ENCODE measurements at regions not wholly inside any gene's neighbourhood (a gene's known extent, or its start where the extent isn't known, plus 50 kb on each side); places are given as distances from the start of the nearest gene placed in this dataset.

DNA sequence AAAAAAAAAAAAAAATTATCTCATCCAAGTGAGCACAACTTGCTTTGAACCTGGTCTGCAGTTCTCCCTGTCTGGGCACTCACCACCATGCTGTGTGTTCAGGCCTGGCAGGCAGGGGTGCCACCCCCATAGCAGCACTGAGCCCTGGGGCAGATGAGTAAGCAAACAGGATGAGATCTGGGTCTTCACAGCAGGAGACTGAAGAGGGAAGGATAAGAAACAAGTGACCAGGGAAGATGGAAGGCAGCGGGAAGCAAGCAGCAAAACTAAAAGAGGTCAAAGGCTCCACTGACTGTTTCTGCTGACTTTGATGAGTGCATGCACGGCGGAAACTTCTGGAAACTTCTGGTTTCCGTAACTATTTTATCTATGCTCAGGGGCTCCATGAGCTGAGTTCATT, 133.5 kb upstream of the SOD1 start:
- TF ChIP-seq TAF1 (IDR thresholded peaks at IDR 0.05; ENCODE audit: borderline replicate concordance, insufficient read depth, low read length) (no peak), POLR2AphosphoS5 (IDR thresholded peaks at IDR 0.05; ENCODE audit: low read depth, low read length) (no peak)
- TF ChIP-seq, protein P1, sequence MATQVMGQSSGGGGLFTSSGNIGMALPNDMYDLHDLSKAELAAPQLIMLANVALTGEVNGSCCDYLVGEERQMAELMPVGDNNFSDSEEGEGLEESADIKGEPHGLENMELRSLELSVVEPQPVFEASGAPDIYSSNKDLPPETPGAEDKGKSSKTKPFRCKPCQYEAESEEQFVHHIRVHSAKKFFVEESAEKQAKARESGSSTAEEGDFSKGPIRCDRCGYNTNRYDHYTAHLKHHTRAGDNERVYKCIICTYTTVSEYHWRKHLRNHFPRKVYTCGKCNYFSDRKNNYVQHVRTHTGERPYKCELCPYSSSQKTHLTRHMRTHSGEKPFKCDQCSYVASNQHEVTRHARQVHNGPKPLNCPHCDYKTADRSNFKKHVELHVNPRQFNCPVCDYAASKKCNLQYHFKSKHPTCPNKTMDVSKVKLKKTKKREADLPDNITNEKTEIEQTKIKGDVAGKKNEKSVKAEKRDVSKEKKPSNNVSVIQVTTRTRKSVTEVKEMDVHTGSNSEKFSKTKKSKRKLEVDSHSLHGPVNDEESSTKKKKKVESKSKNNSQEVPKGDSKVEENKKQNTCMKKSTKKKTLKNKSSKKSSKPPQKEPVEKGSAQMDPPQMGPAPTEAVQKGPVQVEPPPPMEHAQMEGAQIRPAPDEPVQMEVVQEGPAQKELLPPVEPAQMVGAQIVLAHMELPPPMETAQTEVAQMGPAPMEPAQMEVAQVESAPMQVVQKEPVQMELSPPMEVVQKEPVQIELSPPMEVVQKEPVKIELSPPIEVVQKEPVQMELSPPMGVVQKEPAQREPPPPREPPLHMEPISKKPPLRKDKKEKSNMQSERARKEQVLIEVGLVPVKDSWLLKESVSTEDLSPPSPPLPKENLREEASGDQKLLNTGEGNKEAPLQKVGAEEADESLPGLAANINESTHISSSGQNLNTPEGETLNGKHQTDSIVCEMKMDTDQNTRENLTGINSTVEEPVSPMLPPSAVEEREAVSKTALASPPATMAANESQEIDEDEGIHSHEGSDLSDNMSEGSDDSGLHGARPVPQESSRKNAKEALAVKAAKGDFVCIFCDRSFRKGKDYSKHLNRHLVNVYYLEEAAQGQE (IDR thresholded peaks at IDR 0.05; ENCODE audit: insufficient read depth in 1 of 2, low read depth in 2 of 2, low read length in 2 of 2), result no peak

Measured in PFSK-1 (cell line).